ENCODE measurements at regions not wholly inside any gene's neighbourhood (a gene's known extent, or its start where the extent isn't known, plus 50 kb on each side); places are given as distances from the start of the nearest gene placed in this dataset.

GRCh38 chr10:29009464-29009863 lies 279.4 kb upstream of the LYZL1 start (continued):
- TF ChIP-seq ZNF57 (CRISPR knock-in tag; IDR thresholded peaks at IDR 0.05) (no peak), AFF1 (IDR thresholded peaks at IDR 0.05; ENCODE audit: low read depth in 1 of 2, partially characterized antibody in 2 of 2) (peak in 1 of 2 experiments; percentile 93), CAMTA2 (CRISPR knock-in tag; conservative IDR thresholded peaks at IDR 0.05) (no peak), ZNF699 (CRISPR knock-in tag; IDR thresholded peaks at IDR 0.05; ENCODE audit: insufficient replicate concordance) (no peak), ASH1L (IDR thresholded peaks at IDR 0.05; ENCODE audit: borderline replicate concordance, low read depth, partially characterized antibody) (no peak), POLR2AphosphoS5 (IDR thresholded peaks at IDR 0.05; ENCODE audit: control insufficient read depth, insufficient read depth, low read depth, low read length) (peak; percentile 98), POLR2A (conservative IDR thresholded peaks at IDR 0.05) (no peak), GTF2A2 (tag; IDR thresholded peaks at IDR 0.05) (no peak), ZNF444 (CRISPR knock-in tag; IDR thresholded peaks at IDR 0.05) (no peak), NCOA4 (IDR thresholded peaks at IDR 0.05; ENCODE audit: partially characterized antibody) (peak; percentile 36), ZNF551 (CRISPR knock-in tag; IDR thresholded peaks at IDR 0.05) (no peak), ARID3B (CRISPR knock-in tag; IDR thresholded peaks at IDR 0.05; ENCODE audit: borderline replicate concordance) (no peak), POU5F1 (IDR thresholded peaks at IDR 0.05; ENCODE audit: borderline replicate concordance, low read depth, low read length, partially characterized antibody) (no peak), ZNF431 (CRISPR knock-in tag; IDR thresholded peaks at IDR 0.05) (no peak), ZNF644 (tag; IDR thresholded peaks at IDR 0.05; ENCODE audit: low read depth) (peak; percentile 97), SNRNP70 (optimal IDR thresholded peaks at IDR 0.05; ENCODE audit: low read depth, low read length) (no peak), HBP1 (CRISPR knock-in tag; IDR thresholded peaks at IDR 0.05) (no peak; the same call in 1 of the 2 replicates), ZMIZ1 (IDR thresholded peaks at IDR 0.05; ENCODE audit: low read depth in 2 of 2, low read length in 2 of 2) (peak in 1 of 2 experiments; percentile 98; a peak in 2 of 4 replicates), LARP7 (IDR thresholded peaks at IDR 0.05) (no peak)
